ENCODE measurements at regions not wholly inside any gene's neighbourhood (a gene's known extent, or its start where the extent isn't known, plus 50 kb on each side); places are given as distances from the start of the nearest gene placed in this dataset.

DNA sequence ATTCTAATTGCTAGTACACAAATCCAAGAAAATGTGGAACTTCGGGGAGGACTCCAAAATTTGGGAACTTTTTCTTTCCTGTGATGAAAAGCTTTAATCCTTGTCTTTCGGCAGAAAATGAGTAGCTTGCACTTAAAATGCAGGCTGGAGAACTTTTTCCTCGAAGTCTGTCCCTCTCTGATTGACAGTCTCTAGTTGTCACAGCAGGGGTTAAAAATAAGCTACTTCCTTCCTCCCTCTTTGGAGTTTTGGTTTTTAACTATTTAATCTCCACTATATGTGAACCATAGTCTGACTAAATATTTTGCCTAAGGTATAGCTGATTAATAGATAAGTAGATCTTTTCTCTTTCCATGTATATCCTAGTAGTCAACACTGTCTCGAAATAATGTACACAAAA, 66.8 kb upstream of the MBOAT1 start:
- ChIA-PET POLR2A (no interaction called here), CTCF (interaction anchor here (0.9 to 2.5 kb wide), 4 partner anchors 9 to 251 kb away, joined by 3 to 12 read pairs (median 6); no protein-coding TSS in a partner anchor)
- DNase-seq (ENCODE audit: low read depth, low spot score) = no peak
- no peak overlapping the region for H3K4me3 ChIP-seq (ENCODE audit: low read depth, low read length)
- TF ChIP-seq, protein P1, sequence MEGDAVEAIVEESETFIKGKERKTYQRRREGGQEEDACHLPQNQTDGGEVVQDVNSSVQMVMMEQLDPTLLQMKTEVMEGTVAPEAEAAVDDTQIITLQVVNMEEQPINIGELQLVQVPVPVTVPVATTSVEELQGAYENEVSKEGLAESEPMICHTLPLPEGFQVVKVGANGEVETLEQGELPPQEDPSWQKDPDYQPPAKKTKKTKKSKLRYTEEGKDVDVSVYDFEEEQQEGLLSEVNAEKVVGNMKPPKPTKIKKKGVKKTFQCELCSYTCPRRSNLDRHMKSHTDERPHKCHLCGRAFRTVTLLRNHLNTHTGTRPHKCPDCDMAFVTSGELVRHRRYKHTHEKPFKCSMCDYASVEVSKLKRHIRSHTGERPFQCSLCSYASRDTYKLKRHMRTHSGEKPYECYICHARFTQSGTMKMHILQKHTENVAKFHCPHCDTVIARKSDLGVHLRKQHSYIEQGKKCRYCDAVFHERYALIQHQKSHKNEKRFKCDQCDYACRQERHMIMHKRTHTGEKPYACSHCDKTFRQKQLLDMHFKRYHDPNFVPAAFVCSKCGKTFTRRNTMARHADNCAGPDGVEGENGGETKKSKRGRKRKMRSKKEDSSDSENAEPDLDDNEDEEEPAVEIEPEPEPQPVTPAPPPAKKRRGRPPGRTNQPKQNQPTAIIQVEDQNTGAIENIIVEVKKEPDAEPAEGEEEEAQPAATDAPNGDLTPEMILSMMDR (IDR thresholded peaks at IDR 0.05; ENCODE audit: insufficient read depth, low read length, missing control alignments) = no peak

DNA sequence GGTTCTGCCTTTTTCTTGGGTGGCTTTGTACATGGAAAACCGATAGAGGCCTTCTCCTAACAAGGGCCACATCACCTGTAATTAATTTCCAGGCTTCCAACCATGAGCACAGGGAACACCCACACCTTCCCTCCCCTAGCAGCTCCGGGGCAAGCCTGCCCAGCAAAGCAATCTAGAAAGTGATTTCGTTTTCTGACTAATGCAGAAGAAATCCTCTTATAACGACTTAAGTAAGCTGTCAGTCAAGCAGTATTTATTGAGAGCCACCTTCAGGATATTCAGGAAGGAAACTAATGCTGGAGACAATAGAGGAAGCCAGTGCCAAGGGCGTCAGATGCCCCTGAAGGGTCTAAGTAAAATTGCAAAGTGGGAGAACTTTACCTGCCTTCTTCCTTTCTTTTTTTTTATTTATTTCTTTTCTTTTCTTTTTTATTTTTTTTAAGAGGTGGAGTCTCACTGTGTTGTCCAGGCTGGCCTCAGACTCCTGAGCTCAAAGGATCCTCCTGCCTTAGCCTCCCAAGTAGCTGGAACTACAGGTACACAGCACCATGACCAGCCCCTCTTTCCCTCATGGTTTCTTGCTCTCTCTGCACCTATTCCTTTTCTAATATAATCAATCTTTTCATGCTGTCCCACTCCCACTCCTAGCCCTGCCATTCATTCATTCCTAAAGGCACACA, 67.5 kb upstream of the MBOAT1 start:
- ChIA-PET POLR2A (no interaction called here), CTCF (interaction anchor here (0.9 to 2.5 kb wide), 3 partner anchors 11 to 250 kb away, joined by 3 to 12 read pairs (median 9); no protein-coding TSS in a partner anchor)
- no peak for DNase-seq (ENCODE audit: low read depth, low spot score)
- H3K4me3 ChIP-seq (ENCODE audit: low read depth, low read length) = no peak overlapping the region
- TF ChIP-seq, protein P1 (IDR thresholded peaks at IDR 0.05; ENCODE audit: insufficient read depth, low read length, missing control alignments) = no peak

DNA sequence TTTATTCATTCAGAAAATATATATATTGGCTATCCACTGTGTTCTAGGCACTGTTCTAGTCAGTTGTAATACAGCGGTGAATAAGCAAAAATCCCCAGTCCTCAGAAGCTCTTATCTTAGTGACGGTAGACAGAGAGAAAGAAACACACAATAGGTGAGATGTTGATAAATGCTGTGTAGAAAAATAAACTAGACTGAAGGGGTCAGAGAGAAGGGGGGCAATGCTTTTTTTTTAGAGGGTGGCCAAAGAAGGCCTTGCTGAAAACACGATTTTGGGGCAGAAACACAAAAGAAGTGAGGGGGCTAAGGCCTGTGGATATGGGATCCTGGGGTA, 68.0 kb upstream of the MBOAT1 start:
- CTCF ChIA-PET = interaction anchor here (0.9 to 2.5 kb wide), 3 partner anchors 10 to 249 kb away, joined by 3 to 12 read pairs (median 9); no protein-coding TSS in a partner anchor
- H3K4me3 ChIP-seq (ENCODE audit: low read depth, low read length) = no peak overlapping the region
- TF ChIP-seq, protein P1 (IDR thresholded peaks at IDR 0.05; ENCODE audit: insufficient read depth, low read length, missing control alignments) = no peak
- POLR2A ChIA-PET = no interaction called here
- DNase-seq (ENCODE audit: low read depth, low spot score) = no peak

GRCh38 chr6:20284672-20285071, 72.4 kb upstream of the MBOAT1 start:
- TF ChIP-seq, protein P1 (IDR thresholded peaks at IDR 0.05; ENCODE audit: insufficient read depth, low read length, missing control alignments) = no peak
- H3K4me3 ChIP-seq (ENCODE audit: low read depth, low read length) = no peak overlapping the region
- POLR2A ChIA-PET = no interaction called here
- no peak for DNase-seq (ENCODE audit: low read depth, low spot score)
- CTCF ChIA-PET = no interaction called here

- DNase-seq (ENCODE audit: low read depth, low spot score) = no peak
- no peak overlapping the region for H3K4me3 ChIP-seq (ENCODE audit: low read depth, low read length)
- ChIA-PET POLR2A (no interaction called here), CTCF (interaction anchor here (0.7 to 1.4 kb wide), 3 partner anchors 8 to 243 kb away, joined by 3 to 7 read pairs (median 5); no protein-coding TSS in a partner anchor)
- TF ChIP-seq, protein P1 (IDR thresholded peaks at IDR 0.05; ENCODE audit: insufficient read depth, low read length, missing control alignments) = no peak
These were observed 74.8 kb upstream of the MBOAT1 start for GRCh38 chr6:20286968-20287565.

GRCh38 chr6:20291764-20292580, 79.7 kb upstream of the MBOAT1 start:
- ChIA-PET POLR2A (no interaction called here), CTCF (interaction anchor here (0.9 to 3.7 kb wide), 9 partner anchors 19 to 241 kb away, joined by 3 to 60 read pairs (median 11); no protein-coding TSS in a partner anchor)
- TF ChIP-seq, protein P1 (IDR thresholded peaks at IDR 0.05; ENCODE audit: insufficient read depth, low read length, missing control alignments) = peak; percentile 87
- no peak overlapping the region for H3K4me3 ChIP-seq (ENCODE audit: low read depth, low read length)
- DNase-seq (ENCODE audit: low read depth, low spot score) = peak; percentile 52
